Neural cell (in vitro differentiated cells): ENCODE measurements at regions not wholly inside any gene's neighbourhood (a gene's known extent, or its start where the extent isn't known, plus 50 kb on each side); places are given as distances from the start of the nearest gene placed in this dataset.

Experiments
- CTCF ChIP-seq: fragments of 450-650 bp; IDR thresholded peaks from 2 replicates; pipeline ENCODE4 v1.5.1; 2014; ENCODE audit warnings: antibody characterized with exemption, mild to moderate bottlenecking, moderate library complexity; ENCODE audit not compliant: poor library complexity, severe bottlenecking
- EP300 ChIP-seq: fragments of 450-650 bp; conservative IDR thresholded peaks from 2 replicates; pipeline ENCODE4 v1.6.1; 2014; ENCODE audit warnings: antibody characterized with exemption, mild to moderate bottlenecking, moderate library complexity; ENCODE audit not compliant: poor library complexity, severe bottlenecking
- EZH2 ChIP-seq: fragments of 200-600, 300-800 bp; shearing (Covaris generic), sonication (generic); IDR thresholded peaks from 2 replicates; pipeline ENCODE4 v1.6.1; 2014; ENCODE audit warnings: antibody characterized with exemption, low read length, borderline replicate concordance, mild to moderate bottlenecking; ENCODE audit not compliant: insufficient read depth, poor library complexity, severe bottlenecking
- REST ChIP-seq: IDR thresholded peaks from 2 replicates; pipeline ENCODE4 v1.6.1; 2012; ENCODE audit warnings: borderline replicate concordance
- SMC3 ChIP-seq: fragments of 450-650 bp; conservative IDR thresholded peaks from 2 replicates; pipeline ENCODE4 v1.6.1; 2014; ENCODE audit warnings: antibody characterized with exemption, mild to moderate bottlenecking, moderate library complexity; ENCODE audit not compliant: poor library complexity

- no peak for TF ChIP-seq EP300
- no peak for TF ChIP-seq EZH2
- TF ChIP-seq REST, result no peak
- no peak for TF ChIP-seq CTCF
- TF ChIP-seq SMC3, result no peak
Observed at GRCh38 chr18:33505297-33505696, 64.8 kb upstream of the CCDC178 start.
